Kidney epithelial cell (primary cell): ENCODE measurements at regions not wholly inside any gene's neighbourhood (a gene's known extent, or its start where the extent isn't known, plus 50 kb on each side); places are given as distances from the start of the nearest gene placed in this dataset.
A peak's percentile ranks its signal among the peaks of the same experiment; 100 is the strongest.

Experiments
- DNase-seq: peaks from one replicate; pipeline ENCODE4 v3.0.0-alpha.2; 2010; ENCODE audit warnings: low read depth
- H3K27me3 ChIP-seq: 2 replicates; pipeline ENCODE4 v1.6.0; 2011; ENCODE audit warnings: low read length; ENCODE audit not compliant: control insufficient read depth, insufficient read depth
- H3K36me3 ChIP-seq: 2 replicates; pipeline ENCODE4 v1.5.1; 2011; ENCODE audit warnings: low read length; ENCODE audit not compliant: control insufficient read depth, insufficient read depth
- H3K4me3 ChIP-seq: 2 replicates; pipeline ENCODE4 v1.5.1; 2011; ENCODE audit warnings: low read depth, mild to moderate bottlenecking, control low read depth, low read length
- TF ChIP-seq, protein P1 (sequence below): IDR thresholded peaks from 2 replicates; pipeline ENCODE4 v1.5.1; 2011; ENCODE audit warnings: mild to moderate bottlenecking, moderate library complexity, low read length, control low read depth, inconsistent platforms; ENCODE audit not compliant: insufficient read depth, poor library complexity, severe bottlenecking

DNA sequence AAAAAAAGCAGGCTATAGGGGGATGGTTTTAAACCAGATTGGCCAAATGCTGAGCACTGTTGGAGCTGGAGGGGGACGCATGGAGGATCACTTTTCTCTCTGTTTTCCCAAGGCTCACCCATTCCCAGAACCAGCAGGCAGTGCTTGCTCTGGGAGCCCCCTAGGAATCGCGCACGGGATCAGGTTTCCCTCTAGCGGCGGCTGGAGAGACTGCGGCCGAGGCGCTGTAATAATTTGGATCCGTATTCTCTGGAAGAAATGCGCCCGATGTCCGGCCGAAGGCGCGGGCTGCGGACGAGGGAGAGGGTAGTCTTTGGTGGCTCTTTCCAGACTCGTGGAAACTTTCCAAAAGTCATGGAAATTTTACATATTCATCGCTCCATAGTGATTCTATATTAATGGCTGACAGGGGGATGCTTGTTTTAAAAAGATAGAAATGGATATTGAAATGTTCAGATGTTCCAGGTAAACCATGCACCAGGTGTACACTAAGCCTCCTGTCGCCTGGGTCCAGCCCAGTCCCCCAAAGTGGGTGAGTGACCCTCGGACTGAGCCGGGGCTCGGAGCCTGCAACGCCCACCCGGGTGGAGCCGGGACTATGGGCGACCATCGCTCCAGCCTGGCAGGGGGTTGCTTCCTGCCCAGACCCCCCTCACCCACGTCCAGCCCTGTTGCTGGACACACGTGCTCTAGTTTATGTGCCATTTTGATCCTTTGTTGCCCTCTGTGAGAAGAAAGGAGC, 78.7 kb upstream of the PHACTR3 start:
- TF ChIP-seq, protein P1, sequence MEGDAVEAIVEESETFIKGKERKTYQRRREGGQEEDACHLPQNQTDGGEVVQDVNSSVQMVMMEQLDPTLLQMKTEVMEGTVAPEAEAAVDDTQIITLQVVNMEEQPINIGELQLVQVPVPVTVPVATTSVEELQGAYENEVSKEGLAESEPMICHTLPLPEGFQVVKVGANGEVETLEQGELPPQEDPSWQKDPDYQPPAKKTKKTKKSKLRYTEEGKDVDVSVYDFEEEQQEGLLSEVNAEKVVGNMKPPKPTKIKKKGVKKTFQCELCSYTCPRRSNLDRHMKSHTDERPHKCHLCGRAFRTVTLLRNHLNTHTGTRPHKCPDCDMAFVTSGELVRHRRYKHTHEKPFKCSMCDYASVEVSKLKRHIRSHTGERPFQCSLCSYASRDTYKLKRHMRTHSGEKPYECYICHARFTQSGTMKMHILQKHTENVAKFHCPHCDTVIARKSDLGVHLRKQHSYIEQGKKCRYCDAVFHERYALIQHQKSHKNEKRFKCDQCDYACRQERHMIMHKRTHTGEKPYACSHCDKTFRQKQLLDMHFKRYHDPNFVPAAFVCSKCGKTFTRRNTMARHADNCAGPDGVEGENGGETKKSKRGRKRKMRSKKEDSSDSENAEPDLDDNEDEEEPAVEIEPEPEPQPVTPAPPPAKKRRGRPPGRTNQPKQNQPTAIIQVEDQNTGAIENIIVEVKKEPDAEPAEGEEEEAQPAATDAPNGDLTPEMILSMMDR = peak; percentile 96
- DNase-seq = no peak
- Histone ChIP-seq H3K4me3 (no peak overlapping the region), H3K36me3 (no peaks in the 10 kb centered on the region), H3K27me3 (peaks cover 14% of the 10 kb centered on the region)

DNA sequence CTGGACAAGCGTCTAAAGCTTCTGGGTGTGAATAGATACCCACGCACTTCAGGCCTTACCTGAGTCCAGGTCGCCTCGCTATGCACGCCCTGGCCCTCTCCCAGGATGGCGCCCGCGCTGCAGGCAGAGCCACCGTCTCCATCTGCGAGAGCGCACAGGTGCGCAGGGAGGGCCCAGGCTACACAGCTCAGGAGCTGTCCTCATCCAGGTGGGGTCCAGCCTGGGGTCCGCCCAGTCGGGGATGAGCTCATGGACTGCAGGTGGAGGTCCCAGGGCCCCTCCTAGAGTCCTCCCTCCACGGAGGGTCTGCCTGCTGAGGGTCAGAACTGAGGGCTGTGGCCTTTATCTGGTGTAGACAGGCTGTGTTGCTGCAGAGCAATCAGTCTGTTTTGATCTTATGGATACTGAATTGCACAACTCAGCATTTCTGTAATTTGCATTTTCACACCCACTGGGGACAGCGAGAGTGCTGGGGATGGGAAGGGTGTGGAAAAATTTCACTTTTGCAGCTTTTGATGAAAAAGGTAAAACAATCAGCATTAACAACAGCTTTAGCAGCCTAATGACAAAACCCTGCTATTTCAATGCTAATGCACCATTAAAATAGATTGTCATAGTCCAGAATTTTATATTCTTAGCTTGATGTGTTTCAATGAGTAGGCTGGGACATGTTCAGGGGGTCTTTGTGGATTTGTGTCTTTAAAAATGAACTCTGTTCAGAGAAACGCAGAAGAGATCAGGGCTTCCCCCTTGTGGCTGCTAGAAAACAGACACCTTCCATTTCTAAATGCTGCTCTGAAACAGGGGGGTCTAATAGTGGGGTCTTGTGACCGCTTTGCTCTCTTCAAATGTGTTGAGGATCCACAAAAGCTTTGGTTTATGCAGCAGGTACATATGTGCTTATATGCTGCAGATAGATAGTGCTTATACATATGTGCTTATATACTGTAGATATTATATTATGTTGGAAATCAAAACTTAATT, 77.8 kb upstream of the PHACTR3 start:
- H3K27me3 ChIP-seq = peaks cover 14% of the 10 kb centered on the region
- no peaks in the 10 kb centered on the region for H3K36me3 ChIP-seq
- no peak overlapping the region for H3K4me3 ChIP-seq
- TF ChIP-seq, protein P1 = peak; percentile 39
- DNase-seq = no peak

DNA sequence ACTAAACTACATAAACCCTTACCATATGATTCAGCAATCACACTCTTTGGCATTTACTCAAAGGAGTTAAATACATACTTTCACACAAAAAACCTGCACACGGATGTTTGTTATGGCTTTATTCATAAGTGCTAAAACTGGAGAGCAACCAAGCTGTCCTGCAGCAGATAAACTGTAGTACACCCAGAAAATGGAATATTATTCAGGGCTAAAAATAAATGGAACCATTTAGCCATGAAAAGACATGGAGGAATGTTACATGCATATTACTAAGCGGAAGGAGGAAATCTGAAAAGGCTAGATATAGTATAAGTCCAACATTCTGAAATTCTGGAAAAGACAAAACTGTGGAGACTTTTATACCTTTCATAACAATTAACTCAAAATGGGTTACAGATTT, 73.6 kb upstream of the PHACTR3 start:
- TF ChIP-seq, protein P1 = no peak
- H3K36me3 ChIP-seq = no peaks in the 10 kb centered on the region

DNA sequence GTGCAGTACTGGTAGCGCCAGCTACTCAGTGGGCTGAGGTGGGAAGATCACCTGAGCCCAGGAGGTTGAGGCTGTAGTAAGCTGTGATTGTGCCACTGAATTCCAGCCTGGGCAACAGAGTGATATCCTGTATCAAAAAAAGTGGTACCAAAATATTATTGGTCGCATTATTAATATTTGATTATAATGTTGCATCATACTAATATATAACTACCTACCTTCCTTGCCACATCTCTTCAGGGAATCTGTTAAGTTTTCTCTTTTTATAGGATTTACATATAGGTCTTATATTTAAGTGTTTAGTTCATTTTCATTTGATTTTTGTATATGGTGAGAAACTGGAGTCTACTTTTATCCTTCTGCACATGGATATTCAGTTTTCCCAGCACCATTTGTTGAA, 66.3 kb upstream of the PHACTR3 start:
- Histone ChIP-seq H3K27me3 (no peaks in the 10 kb centered on the region), H3K4me3 (no peak overlapping the region), H3K36me3 (no peaks in the 10 kb centered on the region)
- TF ChIP-seq, protein P1 = no peak
- no peak for DNase-seq

More for the DNA sequence above, 73.6 kb upstream of the PHACTR3 start:
- no peak for DNase-seq
- Histone ChIP-seq H3K4me3 (no peak overlapping the region), H3K27me3 (peaks cover 13% of the 10 kb centered on the region)

DNA sequence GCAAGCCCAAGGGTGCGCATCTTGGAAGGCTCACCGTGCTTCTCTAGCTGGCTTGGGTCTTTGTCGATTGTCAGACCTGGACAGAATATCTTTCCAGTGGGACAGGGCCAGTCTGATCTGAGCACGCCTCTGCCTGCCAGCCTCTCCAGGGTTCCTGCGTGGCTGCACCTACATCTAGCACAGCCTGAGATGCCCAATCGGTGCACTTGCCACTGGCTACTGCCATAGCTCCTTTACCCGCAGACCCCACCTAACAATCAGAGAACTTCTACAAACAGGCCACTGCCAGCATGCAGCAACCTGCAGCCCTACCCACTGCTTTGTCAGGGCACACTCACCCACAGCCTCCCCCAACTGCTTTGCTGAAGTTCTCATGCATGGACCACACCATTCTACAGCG, 56.7 kb upstream of the PHACTR3 start:
- Histone ChIP-seq H3K27me3 (no peaks in the 10 kb centered on the region), H3K4me3 (no peak overlapping the region), H3K36me3 (no peaks in the 10 kb centered on the region)
- TF ChIP-seq, protein P1 = no peak
- DNase-seq = no peak
